NCI-H748 (cell line): ENCODE measurements at regions not wholly inside any gene's neighbourhood (a gene's known extent, or its start where the extent isn't known, plus 50 kb on each side); places are given as distances from the start of the nearest gene placed in this dataset.

Source experiments
- DNase-seq: peaks from one replicate; lab custom pipeline; 2025; ENCODE audit not compliant: unreplicated experiment; lab: John Stamatoyannopoulos, UW

DNA sequence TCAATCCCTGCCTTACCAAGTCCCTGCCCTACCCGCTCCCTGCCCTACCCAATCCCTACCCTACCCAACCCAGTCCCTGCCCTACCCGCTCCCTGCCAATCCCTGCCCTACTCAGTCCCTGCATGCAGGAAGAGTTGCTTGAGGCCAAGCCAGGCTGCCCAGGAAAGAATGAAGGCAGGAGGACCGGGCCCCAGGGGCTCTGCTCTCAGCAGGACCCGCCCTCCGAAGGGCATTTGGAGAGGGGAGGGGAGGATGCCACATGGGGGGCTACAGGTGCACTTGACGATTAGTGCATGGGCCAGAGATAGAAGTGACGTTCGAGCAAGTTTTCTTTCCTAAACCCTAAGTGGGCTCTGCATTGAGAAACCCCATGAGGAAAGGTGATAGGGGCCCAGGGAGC lies 581.2 kb downstream of the TBC1D22A start:
- DNase-seq = no peak

- no peak for DNase-seq
Measured at GRCh38 chr22:47342446-47342845, 580.0 kb downstream of the TBC1D22A start.

GRCh38 chr22:47341464-47341863 lies 579.0 kb downstream of the TBC1D22A start:
- DNase-seq = no peak

DNA sequence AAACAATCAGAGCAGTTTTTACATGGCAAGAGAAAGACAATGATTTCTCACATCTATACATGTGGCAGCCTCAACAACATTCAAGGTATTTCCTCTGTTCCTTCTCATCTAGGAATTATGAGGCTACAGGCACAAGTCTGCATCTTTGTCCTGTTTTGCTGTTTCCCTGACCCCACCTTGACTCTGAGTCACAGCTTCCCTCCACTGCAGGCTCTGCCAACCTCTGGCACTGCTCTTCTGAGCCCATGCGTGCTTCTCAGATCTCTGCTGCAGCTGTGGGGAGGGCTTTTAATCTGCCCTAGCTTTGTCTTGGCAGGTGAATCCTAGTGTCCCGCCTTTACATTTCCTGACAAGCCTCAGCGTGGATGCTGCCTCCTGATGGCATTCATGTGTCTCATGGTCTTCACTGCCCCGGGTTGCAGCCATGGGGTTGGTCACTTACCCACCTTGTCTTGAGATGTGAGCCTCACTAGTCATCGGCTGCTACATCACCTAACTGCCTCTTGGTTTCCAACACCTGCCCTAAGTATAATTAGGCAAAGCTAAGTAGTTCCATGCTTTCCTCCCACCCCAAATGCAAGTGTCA lies 578.5 kb downstream of the TBC1D22A start:
- DNase-seq = no peak

- no peak for DNase-seq
Measured at GRCh38 chr22:47337161-47337621, 574.7 kb downstream of the TBC1D22A start.

- no peak for DNase-seq
Measured at GRCh38 chr22:47335958-47336357, 573.5 kb downstream of the TBC1D22A start.

- DNase-seq = no peak
Measured at GRCh38 chr22:47335460-47335859, 573.0 kb downstream of the TBC1D22A start.

DNA sequence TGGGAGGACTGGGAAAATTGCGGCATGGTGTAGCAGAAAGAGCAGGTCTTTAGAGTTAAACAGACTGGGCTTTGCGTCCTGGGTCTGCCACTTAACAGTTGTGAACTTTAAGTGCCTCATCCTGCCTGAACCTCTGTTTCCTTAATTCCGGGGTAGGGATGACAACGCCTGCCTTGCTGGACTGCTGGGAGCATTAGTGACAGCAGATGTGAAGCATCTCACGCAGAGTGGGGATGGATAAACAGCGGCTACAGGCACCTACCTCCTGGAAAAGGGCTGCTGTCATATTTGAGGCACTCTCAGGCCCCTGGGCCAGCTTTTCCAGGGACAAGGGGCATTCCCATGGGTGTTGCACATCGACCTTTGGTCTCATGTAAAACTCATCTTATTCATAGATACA lies 572.2 kb downstream of the TBC1D22A start:
- DNase-seq = no peak

DNA sequence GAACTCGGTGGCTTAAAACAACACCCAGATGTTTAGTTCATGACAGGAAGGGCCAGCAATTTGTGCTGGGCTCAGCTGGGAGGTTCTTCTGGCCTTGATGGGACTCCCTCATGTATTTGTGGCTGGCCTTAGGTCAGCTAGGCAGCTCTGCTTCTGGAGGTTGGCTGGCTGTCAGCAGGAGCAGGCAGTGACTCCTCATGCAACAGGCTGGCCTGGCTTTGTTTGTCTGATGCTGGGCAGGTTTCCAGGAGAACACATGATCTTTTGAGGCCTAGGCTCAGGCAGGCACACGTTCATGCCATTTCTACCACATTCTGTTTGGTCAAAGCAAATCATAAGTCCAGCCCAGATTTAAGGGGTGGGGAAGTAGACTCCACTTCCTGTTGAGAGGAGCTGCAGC lies 571.2 kb downstream of the TBC1D22A start:
- peak; percentile 81 for DNase-seq

- no peak for DNase-seq
Measured at GRCh38 chr22:47332246-47332980, 570.0 kb downstream of the TBC1D22A start.

DNA sequence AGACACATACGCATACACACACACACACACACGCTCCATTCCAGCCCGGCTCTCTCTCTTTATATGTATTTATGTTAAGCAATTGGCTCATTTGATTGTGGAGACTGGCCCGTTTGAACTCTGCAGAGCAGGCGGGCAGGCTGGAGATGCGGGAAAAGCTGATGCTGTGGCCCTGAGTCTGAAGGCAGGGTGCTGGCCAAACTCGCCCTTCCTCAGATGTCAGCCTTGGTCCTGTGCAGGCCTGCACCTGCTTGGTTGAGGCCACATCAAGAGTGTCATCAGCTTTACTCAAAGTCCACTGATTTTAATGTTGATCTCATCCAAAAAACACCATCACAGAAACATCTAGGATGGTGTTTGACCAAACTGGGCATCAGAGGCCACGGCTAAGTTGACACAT lies 569.3 kb downstream of the TBC1D22A start:
- DNase-seq = no peak

- DNase-seq = no peak
Measured at GRCh38 chr22:47329727-47330650, 567.5 kb downstream of the TBC1D22A start.

GRCh38 chr22:47328550-47329243 lies 566.2 kb downstream of the TBC1D22A start:
- no peak for DNase-seq

DNA sequence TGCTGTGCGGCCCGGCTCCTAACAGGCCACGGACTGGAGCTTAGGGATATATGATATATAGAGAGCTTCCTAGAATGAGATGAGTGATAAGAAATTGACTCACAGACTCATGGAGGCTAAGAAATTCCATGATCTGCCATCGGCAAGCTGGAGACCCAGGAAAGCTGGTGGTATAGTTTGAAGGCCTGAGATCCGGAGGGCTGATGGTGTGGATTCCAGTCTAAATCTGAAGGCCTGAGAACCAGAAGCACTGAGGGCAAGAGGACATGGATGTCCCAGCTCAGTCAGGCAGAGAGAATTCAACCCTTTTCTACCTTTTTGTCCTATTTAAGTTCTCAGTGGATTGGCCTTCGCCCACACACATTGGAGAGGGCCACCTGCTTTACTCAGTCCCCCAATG lies 564.8 kb downstream of the TBC1D22A start:
- no peak for DNase-seq

- no peak for DNase-seq
Measured at GRCh38 chr22:47325249-47325648, 562.8 kb downstream of the TBC1D22A start.

GRCh38 chr22:47324435-47324990 lies 562.1 kb downstream of the TBC1D22A start:
- no peak for DNase-seq

DNA sequence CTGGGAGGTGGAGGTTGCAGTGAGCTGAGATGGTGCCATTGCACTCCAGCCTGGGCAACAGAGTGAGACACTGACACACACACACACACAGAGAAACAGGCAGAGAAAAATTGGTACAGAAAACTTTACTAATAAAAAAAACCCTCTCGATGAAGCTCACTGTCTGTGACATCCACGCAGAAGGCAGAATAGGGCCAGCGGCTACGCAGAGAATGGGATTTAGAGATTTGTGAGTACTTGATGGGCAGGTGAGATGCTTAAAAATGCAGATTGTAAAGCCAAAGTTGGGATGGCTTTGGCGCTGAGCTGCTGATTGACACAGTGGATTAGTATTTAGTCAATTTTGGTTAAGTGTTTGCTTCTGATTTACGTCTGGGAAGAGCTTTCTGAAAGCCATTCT lies 561.1 kb downstream of the TBC1D22A start:
- no peak for DNase-seq

GRCh38 chr22:47322854-47323253 lies 560.4 kb downstream of the TBC1D22A start:
- DNase-seq = peak; percentile 88

DNA sequence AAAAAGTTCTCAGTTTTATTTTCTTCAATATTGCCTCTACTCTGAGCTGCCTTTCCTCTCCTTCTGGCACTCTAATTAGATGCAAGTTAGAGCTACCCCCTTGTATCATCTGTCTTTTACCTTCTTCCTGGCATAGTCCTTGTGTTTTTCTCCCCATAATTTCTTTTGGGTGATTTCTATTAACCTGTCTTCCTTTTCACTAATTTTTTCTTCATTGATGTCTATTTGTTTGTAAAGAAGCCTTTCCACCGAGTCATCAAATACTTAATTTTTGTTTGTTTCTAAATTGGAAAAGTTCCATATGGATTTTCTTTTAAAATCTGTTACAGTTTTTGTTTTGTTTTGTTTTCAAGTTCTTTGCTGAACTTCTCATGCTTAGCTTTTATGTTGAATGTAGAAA lies 558.1 kb downstream of the TBC1D22A start:
- no peak for DNase-seq

- DNase-seq = no peak
Measured at GRCh38 chr22:47318041-47318737, 555.7 kb downstream of the TBC1D22A start.
